CD4-positive, alpha-beta T cell (primary cell): ENCODE measurements at regions not wholly inside any gene's neighbourhood (a gene's known extent, or its start where the extent isn't known, plus 50 kb on each side); places are given as distances from the start of the nearest gene placed in this dataset.

Experiments
- ATAC-seq: fragments of 200-7000 bp; cut with Tn5 transposase; one replicate; pipeline ENCODE4 v1.10.0; 2022; ENCODE audit warnings: mild to moderate bottlenecking; ENCODE audit not compliant: poor library complexity
- CTCF ChIA-PET: fragments of 350-600 bp; sonication (Branson Sonifier 250); formaldehyde crosslinking; loops from one replicate; lab custom pipeline; 2021; ENCODE audit warnings: antibody characterized with exemption, inconsistent platforms; lab: Charles Lee
- POLR2A ChIA-PET: fragments of 350-600 bp; sonication (Branson Sonifier 250); formaldehyde crosslinking; loops from one replicate; lab custom pipeline; 2021; ENCODE audit warnings: antibody characterized with exemption, inconsistent platforms; lab: Charles Lee
- DNase-seq, 14 experiments: peaks; one replicate each; pipeline ENCODE4 v3.0.0-alpha.2; 2013 to 2020; ENCODE audit warnings: mixed read lengths in 2 of 14
- H3K27ac ChIP-seq, 2 donors: one replicate each; pipeline versions ENCODE4 v1.5.1 to v1.7.0; 2013; ENCODE audit warnings: low read length in 2 of 2, low read depth in 1 of 2, mild to moderate bottlenecking in 1 of 2
- H3K27me3 ChIP-seq, 2 experiments: 1 replicate in 1 of 2; 2 replicates in 1 of 2; pipeline versions ENCODE4 v1.6.1 to v1.7.0; 2013; ENCODE audit warnings: low read length in 2 of 2, control low read depth in 1 of 2, mild to moderate bottlenecking in 1 of 2, moderate library complexity in 1 of 2; ENCODE audit not compliant: insufficient read depth in 2 of 2, control insufficient read depth in 1 of 2
- H3K36me3 ChIP-seq: one replicate; pipeline ENCODE4 v1.6.1; 2013; ENCODE audit warnings: low read length, control low read depth; ENCODE audit not compliant: insufficient read depth
- H3K4me1 ChIP-seq: one replicate; pipeline ENCODE4 v1.6.1; 2013; ENCODE audit warnings: low read length, control low read depth; ENCODE audit not compliant: insufficient read depth
- H3K4me3 ChIP-seq: one replicate; pipeline ENCODE4 v1.5.1; 2013; ENCODE audit warnings: mild to moderate bottlenecking, low read length, moderate library complexity
- H3K9me3 ChIP-seq, 2 experiments: 1 replicate in 1 of 2; 2 replicates in 1 of 2; pipeline versions ENCODE4 v1.6.1 to v1.7.0; 2013; ENCODE audit warnings: low read length in 2 of 2, mild to moderate bottlenecking in 2 of 2, control low read depth in 1 of 2, moderate library complexity in 1 of 2; ENCODE audit not compliant: control insufficient read depth in 1 of 2, insufficient read depth in 1 of 2
- H3K27ac Mint-ChIP-seq: one replicate; pipeline ENCODE4 v1.8.0; 2020; ENCODE audit warnings: mixed read lengths
- H3K27me3 Mint-ChIP-seq: one replicate; pipeline ENCODE4 v1.8.0; 2021; ENCODE audit warnings: mixed read lengths
- H3K36me3 Mint-ChIP-seq: one replicate; pipeline ENCODE4 v1.8.0; 2021; ENCODE audit warnings: low read depth, mixed read lengths
- H3K4me1 Mint-ChIP-seq: one replicate; pipeline ENCODE4 v1.8.0; 2021; ENCODE audit warnings: low read depth, mixed read lengths
- H3K4me3 Mint-ChIP-seq: one replicate; pipeline ENCODE4 v1.8.0; 2020; ENCODE audit warnings: mild to moderate bottlenecking, mixed read lengths
- H3K9me3 Mint-ChIP-seq: one replicate; pipeline ENCODE4 v1.8.0; 2020; ENCODE audit warnings: mixed read lengths
- CTCF ChIP-seq: fragments of 200-600 bp; IDR thresholded peaks from one replicate; pipeline ENCODE4 v1.8.0; 2022; ENCODE audit warnings: antibody characterized with exemption, mild to moderate bottlenecking
- intact Hi-C, 2 experiments: fragments of 100-400 bp; cut with DNase I in 1 of 2; cut with micrococcal nuclease in 1 of 2; formaldehyde crosslinking; loops; one replicate each; pipeline versions ENCODE4 v1.15.1 to v1.9.0; 2023 to 2025; cut with DNase I, micrococcal nuclease

DNA sequence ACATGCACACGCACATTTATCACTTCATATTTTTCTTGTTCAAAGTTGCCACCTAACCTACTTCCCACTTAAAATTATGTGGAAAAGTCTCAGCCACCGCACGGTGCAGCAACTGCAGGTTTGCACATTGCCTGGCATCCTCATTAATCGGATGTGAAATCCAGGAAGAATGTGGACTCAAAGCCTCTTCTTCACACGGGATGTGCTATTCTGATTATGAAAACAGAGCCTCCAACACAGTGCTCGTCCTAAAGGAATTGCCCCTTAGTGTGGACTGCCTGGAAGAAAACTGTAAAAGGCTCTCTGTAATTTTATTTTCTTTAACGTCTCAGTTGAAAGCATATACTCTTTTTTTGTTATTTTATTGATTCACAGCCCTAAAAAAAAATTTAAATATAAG lies 1303.5 kb downstream of the EFNB2 start:
- Histone ChIP-seq H3K27ac (no peak overlapping the region), H3K4me1 (no peaks in the 10 kb centered on the region), H3K27me3 (no peaks in the 10 kb centered on the region), H3K36me3 (no peaks in the 10 kb centered on the region), H3K4me3 (no peak overlapping the region), H3K9me3 (no peaks in the 10 kb centered on the region)
- ChIA-PET CTCF (no interaction called here), POLR2A (no interaction called here)
- Mint-ChIP-seq H3K27me3 (no peaks in the 10 kb centered on the region), H3K27ac (no peak overlapping the region), H3K9me3 (no peaks in the 10 kb centered on the region), H3K4me1 (no peaks in the 10 kb centered on the region), H3K4me3 (no peak overlapping the region), H3K36me3 (no peaks in the 10 kb centered on the region)
- intact Hi-C loops: no loop called here
- no peak for TF ChIP-seq CTCF
- ATAC-seq (no peak), DNase-seq (no peak)

- Mint-ChIP-seq H3K27ac (no peak overlapping the region), H3K9me3 (no peaks in the 10 kb centered on the region), H3K4me1 (no peaks in the 10 kb centered on the region), H3K36me3 (no peaks in the 10 kb centered on the region), H3K27me3 (no peaks in the 10 kb centered on the region), H3K4me3 (no peak overlapping the region)
- DNase-seq (no peak), ATAC-seq (no peak)
- no peaks in the 10 kb centered on the region for H3K4me1 ChIP-seq
- no peak overlapping the region for H3K4me3 ChIP-seq
- H3K9me3 ChIP-seq: no peaks in the 10 kb centered on the region
- POLR2A ChIA-PET: no interaction called here
- no peak overlapping the region for H3K27ac ChIP-seq
- intact Hi-C loops: no loop called here
- no peaks in the 10 kb centered on the region for H3K36me3 ChIP-seq
- H3K27me3 ChIP-seq: no peaks in the 10 kb centered on the region
- TF ChIP-seq CTCF: no peak
- CTCF ChIA-PET: no interaction called here
Measured at GRCh38 chr13:105231579-105231978, 1303.9 kb downstream of the EFNB2 start.

- no peaks in the 10 kb centered on the region for H3K27me3 ChIP-seq
- DNase-seq: no peak
- ChIA-PET POLR2A (no interaction called here), CTCF (no interaction called here)
- Mint-ChIP-seq H3K36me3 (no peaks in the 10 kb centered on the region), H3K4me3 (no peak overlapping the region), H3K27me3 (no peaks in the 10 kb centered on the region), H3K9me3 (no peaks in the 10 kb centered on the region), H3K4me1 (no peaks in the 10 kb centered on the region), H3K27ac (no peak overlapping the region)
- intact Hi-C loops: no loop called here
- ATAC-seq: no peak
- H3K36me3 ChIP-seq: no peaks in the 10 kb centered on the region
- H3K9me3 ChIP-seq: no peaks in the 10 kb centered on the region
- no peaks in the 10 kb centered on the region for H3K4me1 ChIP-seq
- H3K27ac ChIP-seq: no peak overlapping the region
- TF ChIP-seq CTCF: no peak
- H3K4me3 ChIP-seq: no peak overlapping the region
Measured at GRCh38 chr13:105220881-105221280, 1314.6 kb downstream of the EFNB2 start.
